ENCODE measurements at regions not wholly inside any gene's neighbourhood (a gene's known extent, or its start where the extent isn't known, plus 50 kb on each side); places are given as distances from the start of the nearest gene placed in this dataset.

GRCh38 chr3:25855266-25855784 lies 65.4 kb downstream of the OXSM start:
- no peak overlapping the region for H2BK15ac ChIP-seq (ENCODE audit: low read length)
- H3K56ac ChIP-seq (replicated peaks; ENCODE audit: insufficient read length, low read depth, low read length) = no peak overlapping the region
- no peak overlapping the region for H3K14ac ChIP-seq (ENCODE audit: insufficient read length)
- H4K5ac ChIP-seq (ENCODE audit: insufficient read length, low read depth, low read length) = no peak overlapping the region
- H4K20me1 ChIP-seq (replicated peaks in 1 of 2; ENCODE audit: control insufficient read depth in 1 of 2, insufficient read depth in 2 of 2, low read length in 2 of 2) = no peaks in the 10 kb centered on the region
- H3K4me2 ChIP-seq (ENCODE audit: insufficient read depth in 1 of 2, low read depth in 2 of 2, low read length in 2 of 2) = no peak overlapping the region
- FAIRE-seq (no peak), DNase-seq (ENCODE audit: low read depth in 1 of 2, low spot score in 2 of 2) (no peak)
- H3K23me2 ChIP-seq (ENCODE audit: low read depth, low read length) = no peaks in the 10 kb centered on the region
- H2BK20ac ChIP-seq (ENCODE audit: low read length) = no peak overlapping the region
- peaks cover 7 to 13% of the 10 kb centered on the region in 2 experiments; a peak in 3 of 4 replicates for H3K9me3 ChIP-seq (ENCODE audit: insufficient read depth in 2 of 2, low read depth in 1 of 2, low read length in 1 of 2)
- H4K91ac ChIP-seq (replicated peaks; ENCODE audit: insufficient read length, low read length) = no peak overlapping the region
- H4K8ac ChIP-seq (ENCODE audit: extremely low read depth, insufficient read depth, low read length) = no peak overlapping the region
- no peaks in the 10 kb centered on the region for H3K79me1 ChIP-seq (ENCODE audit: low read depth, low read length)
- no peak overlapping the region for H2BK120ac ChIP-seq (replicated peaks; ENCODE audit: low read depth, low read length)
- ChIA-PET CTCF (ENCODE audit: partially characterized antibody) (interaction anchor here (0.6 to 8.4 kb wide), 16 partner anchors 8 to 250 kb away, joined by 3 to 65 read pairs (median 4); partner anchors contain the start of gene NGLY1), POLR2A (ENCODE audit: partially characterized antibody) (no interaction called here)
- H3K36me3 ChIP-seq (ENCODE audit: control insufficient read depth in 2 of 4, insufficient read depth in 4 of 4, low read length in 3 of 4) = no peaks in the 10 kb centered on the region
- H2AK5ac ChIP-seq (ENCODE audit: low read depth, low read length) = no peak overlapping the region
- H3K23ac ChIP-seq (ENCODE audit: insufficient read length) = no peak overlapping the region
- no peak overlapping the region for H3K27ac ChIP-seq (ENCODE audit: low read depth, low read length)
- peak overlapping the region; percentile 23; the same call in 1 of the 2 replicates for H2BK12ac ChIP-seq (ENCODE audit: low read depth, low read length)
- H3K27me3 ChIP-seq (replicated peaks in 1 of 4; ENCODE audit: control insufficient read depth in 3 of 4, extremely low read depth in 1 of 4, insufficient read depth in 3 of 4, low read length in 3 of 4) = no peaks in the 10 kb centered on the region
- no peak overlapping the region for H3K18ac ChIP-seq (ENCODE audit: extremely low read depth, low read length)
- H3K4me1 ChIP-seq (replicated peaks in 1 of 4; ENCODE audit: control insufficient read depth in 3 of 4, insufficient read depth in 4 of 4, low read length in 3 of 4) = peaks cover 0 to 7% (median 3%) of the 10 kb centered on the region in 4 experiments; a peak in 2 of 7 replicates
- no peak overlapping the region for H3K4ac ChIP-seq (replicated peaks; ENCODE audit: insufficient read length, low read depth, low read length)
- H3K4me3 ChIP-seq (ENCODE audit: extremely low read depth in 1 of 4, insufficient read depth in 2 of 4, low read depth in 3 of 4, low read length in 4 of 4) = no peak overlapping the region
- no peaks in the 10 kb centered on the region for H3K79me2 ChIP-seq (ENCODE audit: control insufficient read depth in 1 of 2, insufficient read depth in 2 of 2, low read length in 2 of 2)
- 75% methylated on average over 1 of the region's 1 CpG; no CpG with 5 or more reads in 1 of the 2 experiments for WGBS, 2 experiments (ENCODE audit: extremely low coverage in 1 of 2, insufficient coverage in 1 of 2, insufficient read length in 1 of 2, insufficient replicate concordance in 2 of 2, low coverage in 1 of 2, low lambda C conversion rate in 2 of 2, missing lambda C conversion rate in 1 of 2)
- H2BK5ac ChIP-seq (ENCODE audit: low read depth, low read length) = no peak overlapping the region
- H2AFZ ChIP-seq (ENCODE audit: low read length) = no peak overlapping the region
- no peak overlapping the region for H3K9ac ChIP-seq (replicated peaks in 1 of 4; ENCODE audit: extremely low read depth in 1 of 4, low read depth in 3 of 4, low read length in 3 of 4)
- TF ChIP-seq SP1 (IDR thresholded peaks at IDR 0.05; ENCODE audit: low read depth, low read length) = no peak
